ENCODE measurements at regions not wholly inside any gene's neighbourhood (a gene's known extent, or its start where the extent isn't known, plus 50 kb on each side); places are given as distances from the start of the nearest gene placed in this dataset.

- no peak for TF ChIP-seq POLR2AphosphoS5 (IDR thresholded peaks at IDR 0.05)
- TF ChIP-seq CTCF (IDR thresholded peaks at IDR 0.05) = no peak
Observed at GRCh38 chr7:10117815-10118214, 855.9 kb upstream of the PHF14 start.

Data from upper lobe of left lung (tissue), 4 donors.